ENCODE measurements at regions not wholly inside any gene's neighbourhood (a gene's known extent, or its start where the extent isn't known, plus 50 kb on each side); places are given as distances from the start of the nearest gene placed in this dataset.

DNA sequence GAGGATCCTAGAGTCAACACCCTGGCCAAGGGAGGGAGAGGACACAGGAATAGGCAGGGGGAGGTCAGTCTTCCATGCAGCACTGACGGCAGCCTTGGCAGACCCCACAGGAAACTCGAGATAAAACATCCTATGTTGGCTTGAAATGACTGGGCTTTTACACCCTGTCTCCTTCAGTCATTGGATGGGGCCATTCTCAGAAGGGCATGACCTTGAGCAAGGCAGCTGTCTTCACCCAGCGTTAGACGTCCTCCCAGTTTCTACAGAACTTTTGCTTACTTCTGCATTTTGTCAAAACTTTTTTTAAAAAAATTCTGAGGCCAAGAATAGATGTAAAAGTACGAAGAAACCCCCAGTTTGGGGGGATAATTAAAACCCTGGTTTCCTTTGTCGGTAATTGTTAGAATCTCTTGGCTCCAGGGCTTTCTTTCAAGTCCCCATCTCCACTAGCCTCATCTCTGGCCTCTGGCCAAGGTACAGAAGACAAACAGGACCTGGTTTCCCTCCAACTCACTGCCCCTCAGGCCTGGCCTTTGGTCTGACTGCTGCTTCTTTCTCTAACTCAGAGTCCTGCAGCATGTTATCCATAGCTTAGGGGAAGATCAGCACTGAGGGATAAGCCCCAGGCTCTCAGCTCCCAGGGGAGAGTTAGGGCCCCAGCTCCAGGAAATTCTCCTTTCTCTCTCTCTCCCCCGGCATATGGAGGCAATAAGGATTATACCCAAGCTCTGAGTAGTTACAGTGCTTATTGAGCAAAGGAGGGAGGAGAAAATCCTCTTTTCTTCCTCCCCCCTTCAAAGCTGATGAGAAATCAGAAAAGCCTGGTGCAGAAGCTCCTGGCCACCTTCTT is 51.6 kb upstream of the KCND3 start:
- DNase-seq = no peak

DNA sequence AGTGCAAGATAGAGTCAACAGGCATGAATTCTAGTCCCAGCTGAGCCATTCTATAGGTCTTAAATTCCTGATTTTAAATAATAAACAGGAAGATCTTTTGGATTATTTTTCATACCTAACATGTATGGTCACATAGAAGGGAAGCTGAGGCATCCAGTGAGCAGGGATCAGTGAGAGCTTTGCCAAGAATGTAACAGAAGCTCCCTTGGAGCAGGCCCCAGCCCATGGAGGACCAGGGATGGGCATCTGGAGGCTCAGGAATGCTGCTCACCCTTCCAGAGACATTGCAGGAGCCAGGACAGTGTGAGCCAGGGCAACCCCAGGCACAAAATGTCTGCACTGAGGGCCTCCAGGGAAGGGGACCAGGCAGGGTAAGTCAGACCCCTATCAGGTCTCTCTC is 54.4 kb upstream of the KCND3 start:
- DNase-seq = no peak

DNA sequence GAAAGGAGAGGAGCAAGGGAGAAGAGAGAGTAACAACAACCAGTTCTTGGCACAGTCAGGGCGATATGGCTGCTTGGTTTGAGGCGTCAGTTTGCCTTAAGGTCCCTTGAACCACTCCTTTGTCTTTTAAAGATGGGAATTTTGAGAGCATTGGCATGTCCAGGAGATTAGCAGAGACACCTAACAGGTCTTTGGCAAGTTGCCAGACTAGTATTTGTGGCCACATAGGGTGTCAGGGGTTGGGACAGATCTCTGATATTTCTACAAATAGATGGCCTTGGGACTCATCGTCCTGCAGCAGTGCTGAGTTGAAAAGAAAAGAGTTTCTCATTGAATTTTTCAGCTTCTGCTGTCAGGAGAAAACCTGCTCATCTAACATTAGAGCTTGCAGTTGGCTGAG is 55.3 kb upstream of the KCND3 start:
- no peak for DNase-seq

DNA sequence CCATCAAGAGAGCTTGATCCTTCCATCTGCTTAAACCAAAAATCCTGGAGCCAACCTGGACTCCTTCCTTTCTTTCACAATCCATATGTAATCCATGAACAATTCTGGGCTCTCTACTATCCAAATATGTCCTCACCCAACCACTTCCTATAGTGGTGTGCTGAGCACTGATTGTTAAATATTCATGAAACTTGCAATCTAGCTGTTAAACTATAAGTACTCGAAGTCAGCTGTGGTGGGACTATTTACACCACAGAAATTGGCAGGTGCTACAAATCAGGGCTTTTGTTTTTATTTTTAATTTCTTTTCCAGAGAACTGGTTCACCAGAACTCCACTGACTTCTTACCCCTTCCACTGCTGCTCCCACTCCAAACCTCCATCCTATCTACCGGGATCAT is 57.2 kb upstream of the KCND3 start:
- DNase-seq = no peak

DNA sequence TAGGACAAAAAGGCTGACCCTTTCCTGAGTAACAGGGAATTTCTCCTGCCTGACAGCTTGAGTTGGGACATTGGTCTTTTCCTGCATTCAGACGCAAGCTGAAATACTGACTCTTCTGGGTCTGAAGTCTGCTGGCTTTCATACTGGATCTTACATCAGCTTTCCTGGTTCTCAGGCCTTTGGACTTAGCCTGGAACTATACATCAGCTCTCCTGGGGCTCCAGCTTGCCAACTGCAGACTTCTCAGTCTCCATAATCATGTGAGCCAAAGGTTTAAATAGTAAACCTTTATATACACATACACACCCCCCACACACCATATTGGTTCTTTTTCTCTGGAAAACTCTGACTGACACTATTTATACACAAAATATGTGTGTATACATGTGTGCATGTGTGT is 59.0 kb upstream of the KCND3 start:
- no peak for DNase-seq

DNA sequence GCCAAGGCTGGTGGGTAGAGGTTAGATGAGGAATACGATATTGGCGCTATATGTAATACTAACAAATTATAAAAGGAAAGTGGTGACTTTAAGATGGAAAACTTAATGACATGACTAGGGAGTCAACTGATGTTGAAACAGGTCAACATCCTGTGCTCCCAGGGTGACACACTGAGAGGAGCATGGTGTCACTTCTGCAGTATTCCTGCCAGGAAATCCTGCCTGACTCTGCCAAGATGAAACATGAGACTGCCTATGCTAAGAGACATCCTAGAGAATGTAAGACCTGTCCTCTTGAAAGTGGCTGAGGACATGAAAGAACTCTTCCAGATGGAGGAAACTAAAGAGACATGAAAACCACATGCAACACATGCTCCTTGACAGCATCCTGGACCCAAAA is 65.0 kb upstream of the KCND3 start:
- no peak for DNase-seq

DNA sequence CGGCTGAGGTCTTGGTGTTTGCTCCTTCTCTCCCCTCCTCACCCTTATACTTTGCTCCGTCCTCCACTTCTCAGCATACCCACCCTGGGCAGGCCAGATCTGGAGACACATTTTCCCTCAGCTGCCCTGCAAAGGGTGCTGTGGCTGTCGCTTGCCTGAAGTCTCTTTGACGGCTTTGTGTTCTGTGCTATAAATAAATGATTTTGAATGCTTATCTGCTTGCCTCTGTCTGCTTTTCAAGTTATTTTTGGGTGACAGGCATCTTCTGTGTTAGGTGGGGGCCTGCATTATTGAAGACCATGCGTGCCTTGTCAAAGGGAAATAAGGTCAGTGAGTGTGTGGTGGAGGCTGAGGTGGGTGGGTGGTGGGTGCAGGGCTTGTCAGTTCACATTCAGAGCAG is 66.9 kb upstream of the KCND3 start:
- no peak for DNase-seq

DNA sequence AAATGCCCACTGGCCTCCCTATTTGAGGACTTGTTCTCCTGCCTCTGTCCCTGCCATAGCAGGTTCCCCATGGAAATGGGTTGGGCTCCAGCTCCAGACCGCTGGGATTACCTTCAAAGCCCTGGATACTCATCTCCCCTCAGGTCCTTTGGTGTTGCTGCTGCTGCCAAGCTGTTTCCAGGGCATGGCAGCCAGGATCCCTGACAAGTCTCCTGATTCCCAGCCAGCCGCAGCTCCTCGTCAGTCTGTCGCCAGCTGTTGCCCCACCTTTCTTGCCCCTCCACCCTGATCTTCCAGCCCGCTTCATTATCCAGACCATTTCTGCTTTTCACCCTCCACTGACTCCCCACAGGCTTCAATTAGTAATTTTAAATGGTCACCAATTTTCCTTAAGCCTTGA is 68.3 kb upstream of the KCND3 start:
- DNase-seq = no peak

DNA sequence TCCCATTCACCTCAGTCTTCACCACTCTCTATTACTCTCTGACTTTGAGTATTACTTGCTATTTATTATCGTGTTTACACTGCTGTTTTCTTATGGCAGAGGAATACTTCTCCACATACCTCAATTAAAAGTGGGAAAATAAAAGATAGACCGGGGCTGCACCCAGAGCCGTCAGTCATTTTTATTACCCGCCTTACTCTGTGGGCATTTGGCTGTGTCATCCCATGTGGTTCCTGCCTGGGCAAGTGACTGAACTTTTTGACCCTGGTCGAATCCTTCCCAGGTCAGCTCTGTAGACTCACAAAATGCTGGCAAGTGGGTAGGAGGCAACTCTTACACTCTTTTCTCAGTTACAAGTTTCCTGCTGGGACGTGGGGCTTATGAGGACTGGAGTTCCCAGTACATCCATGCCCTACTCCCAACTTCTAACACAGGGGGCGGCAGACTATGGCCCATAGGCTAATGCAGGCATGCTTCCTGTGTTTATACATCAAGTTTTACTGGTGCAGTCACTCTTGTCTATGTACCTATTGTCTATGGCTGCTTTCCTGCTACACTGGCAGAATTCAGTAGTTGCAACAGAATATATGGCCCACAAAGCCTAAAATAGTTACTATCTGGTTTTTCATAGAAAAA is 69.5 kb upstream of the KCND3 start:
- DNase-seq = no peak

DNA sequence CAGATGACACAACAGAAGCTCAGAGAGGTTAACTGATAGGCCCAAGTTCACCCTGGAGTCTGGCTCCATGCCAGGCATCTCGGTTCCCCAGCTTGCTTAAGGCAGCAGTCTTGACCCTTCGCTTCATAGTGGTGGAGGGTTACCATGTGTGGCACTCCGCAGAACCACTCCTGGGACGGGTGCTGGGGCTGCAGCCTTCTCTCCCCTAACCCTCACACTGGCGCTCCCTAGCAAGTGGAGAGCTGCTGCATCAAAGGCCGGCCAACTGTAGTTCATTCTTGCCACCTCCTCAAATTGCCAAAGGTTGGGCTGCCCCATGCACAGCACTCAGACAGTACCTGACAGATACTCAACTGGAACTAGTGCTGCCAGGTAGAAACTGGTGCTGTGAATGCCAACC is 70.2 kb upstream of the KCND3 start:
- DNase-seq = no peak

DNA sequence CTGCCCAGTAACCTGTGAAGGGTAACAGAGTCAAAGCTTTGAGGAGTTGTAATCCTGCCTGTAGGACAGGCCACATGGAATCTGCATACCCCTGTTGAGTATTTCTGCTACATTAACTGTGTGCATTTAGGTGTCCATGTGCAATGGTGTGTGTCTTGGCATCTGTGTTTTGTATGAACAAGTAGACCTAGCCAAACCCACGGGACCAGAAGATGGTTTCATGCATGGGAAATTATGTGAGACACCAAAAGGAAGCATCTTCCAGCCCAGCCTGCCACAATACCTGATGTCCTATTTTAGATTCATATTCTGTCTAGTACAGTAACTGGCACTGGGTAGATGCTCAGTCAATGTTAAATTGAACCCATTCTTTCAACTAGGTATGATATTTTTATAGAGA is 70.8 kb upstream of the KCND3 start:
- DNase-seq = no peak

DNA sequence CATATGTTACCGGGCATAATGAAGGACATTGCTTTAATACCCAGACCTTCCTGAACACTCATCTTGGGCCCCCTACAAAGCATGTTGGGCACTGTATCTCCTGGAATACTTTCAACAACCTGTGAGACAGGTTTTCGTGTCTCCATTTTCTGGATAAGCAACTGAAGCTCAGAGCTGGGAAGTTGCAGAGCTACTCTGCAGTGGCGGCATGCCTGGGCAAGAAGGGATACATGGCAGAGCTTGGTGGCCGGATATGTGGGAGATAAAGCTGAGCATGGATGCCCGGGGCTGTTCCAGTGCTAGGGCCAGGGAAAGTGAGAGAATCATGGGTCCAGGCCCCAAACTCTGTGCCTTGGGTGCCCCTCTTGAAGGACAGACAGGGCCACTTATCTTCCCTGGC is 71.6 kb upstream of the KCND3 start:
- DNase-seq = no peak

DNA sequence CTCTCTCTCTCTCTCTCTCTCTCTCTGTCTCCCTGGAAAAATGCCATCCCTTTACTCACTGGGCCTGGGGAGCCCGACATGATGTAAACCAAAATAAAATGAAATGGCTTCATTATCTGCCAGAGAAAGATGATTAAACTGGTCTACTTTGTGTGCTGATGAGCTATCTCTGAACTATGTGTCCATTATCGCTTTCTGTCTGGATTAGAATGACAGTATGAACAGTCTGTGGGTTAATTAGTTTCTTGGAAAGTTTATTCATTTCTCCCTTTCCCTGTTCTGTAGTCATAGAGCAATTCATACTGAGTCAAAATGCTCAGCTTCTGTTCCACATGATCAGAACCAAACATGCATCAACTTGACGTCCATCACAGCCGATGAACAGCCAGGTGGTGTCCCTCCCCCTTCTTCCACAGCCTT is 72.4 kb upstream of the KCND3 start:
- DNase-seq = no peak

DNA sequence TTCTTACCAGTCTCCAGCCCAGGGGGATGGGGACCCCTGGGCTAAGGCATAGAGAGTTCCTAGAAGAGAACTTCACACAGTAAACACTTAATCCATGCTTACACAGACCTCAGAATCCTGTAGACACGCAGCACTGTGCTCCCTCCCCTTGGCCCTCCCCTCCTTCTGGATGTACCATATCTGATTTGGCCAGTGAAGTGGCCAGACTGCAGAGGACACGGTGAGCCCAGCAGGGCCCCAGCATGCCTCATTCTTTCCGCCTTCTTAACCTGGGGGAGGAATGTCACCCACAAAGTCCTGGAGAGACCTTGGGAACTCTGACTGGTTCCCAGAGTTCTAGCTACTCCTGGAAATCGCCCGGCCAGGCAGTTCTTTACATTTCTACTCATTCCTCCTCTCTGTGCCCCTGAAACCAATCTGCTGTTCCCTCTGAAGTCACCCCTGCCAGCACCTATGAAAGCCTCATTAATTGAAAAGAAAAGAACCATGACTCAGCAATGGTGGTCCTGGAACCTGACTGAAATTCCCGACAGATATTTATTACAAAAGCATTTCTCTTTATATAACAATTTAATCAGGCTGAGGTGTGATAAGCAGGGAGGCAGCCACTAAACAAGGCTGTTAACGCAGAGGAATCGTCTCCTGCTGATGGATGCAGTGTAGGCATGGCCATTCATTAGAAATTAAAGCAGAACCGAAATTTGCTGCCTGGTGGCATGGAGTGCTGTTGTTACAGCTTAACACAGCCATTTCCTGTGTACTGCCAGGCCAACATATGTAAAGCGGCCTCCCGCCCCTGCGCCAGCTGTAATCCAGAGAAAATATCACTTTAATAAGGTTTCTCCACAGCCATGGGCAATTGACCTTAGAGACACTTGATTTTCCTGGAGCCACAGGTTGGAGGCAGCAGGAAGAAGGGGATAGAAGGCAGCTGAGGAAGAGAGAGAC is 74.6 kb upstream of the KCND3 start:
- DNase-seq = no peak

DNA sequence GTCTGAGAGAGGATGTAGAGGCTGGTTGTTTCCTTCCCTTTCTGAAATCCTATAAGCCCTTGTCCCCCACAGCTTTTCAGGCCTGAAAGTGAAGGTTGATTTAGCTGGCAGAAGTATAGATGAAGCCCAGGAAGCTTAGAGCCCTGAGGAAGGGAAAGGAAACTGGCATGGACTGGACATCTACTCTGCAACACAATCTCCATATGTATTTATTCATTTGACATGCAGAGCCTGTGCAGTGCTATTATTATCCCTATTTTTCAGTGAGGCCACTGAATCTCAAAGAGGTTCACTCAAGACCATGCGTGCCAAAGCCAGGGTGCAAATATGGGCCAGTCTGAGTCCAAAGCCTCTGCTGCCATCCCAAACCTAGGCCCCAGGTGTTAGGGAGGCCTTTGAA is 78.5 kb upstream of the KCND3 start:
- DNase-seq = no peak

DNA sequence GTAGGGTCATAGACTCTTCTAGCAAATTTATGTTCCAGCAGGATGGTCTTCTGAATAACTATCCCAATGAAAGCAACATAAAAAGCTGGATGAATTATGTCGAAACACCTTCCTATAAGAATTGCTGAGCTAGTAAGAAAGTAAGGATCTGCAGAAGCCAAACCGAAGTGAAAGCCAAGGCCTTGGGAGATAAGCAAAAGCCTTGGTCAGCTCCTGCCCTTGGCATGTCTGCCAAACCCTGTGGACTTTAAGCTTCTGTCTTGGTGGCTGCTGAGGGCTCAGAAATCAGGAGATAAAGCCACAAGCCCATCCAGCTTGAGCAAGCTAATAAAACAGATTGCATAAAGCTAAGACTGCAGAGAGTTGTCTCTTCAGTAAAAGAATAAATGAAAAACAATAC is 81.2 kb upstream of the KCND3 start:
- no peak for DNase-seq

DNA sequence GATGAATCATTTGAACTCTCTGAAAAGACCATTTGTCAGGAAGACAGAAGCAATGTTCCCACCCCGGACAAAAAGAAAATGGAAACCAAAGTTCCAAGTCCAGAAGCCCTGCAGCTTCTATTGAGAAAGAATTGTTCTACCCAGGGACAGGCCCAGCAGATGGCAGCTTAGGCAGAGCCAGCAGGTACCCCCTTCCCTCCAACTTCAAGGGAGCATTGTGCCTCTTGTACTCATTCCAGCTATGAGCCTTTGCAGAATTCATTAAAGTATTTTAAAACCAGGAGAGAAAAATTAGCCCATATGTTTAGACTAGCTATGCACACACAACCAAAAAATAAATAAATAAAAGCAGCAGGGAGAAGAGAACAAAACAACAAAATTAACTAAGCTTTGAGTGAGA is 85.2 kb upstream of the KCND3 start:
- DNase-seq = no peak

DNA sequence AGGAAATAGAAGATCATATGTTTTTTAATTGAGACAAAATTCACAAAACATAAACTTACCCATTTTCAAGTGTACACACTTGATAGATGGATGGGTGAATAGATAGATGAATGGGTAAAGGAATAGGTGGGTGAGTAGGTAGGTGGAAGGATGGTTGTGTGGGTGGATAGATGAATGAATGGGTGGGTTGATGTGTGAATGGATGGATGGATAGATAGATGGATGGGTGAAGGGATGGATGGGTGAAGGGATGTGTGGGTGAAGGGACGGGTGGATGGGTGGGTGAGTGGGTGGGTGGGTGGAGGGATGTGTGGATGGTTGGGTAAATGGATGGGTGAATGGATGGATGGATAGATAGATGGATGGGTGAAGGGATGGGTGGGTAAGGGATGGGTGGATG is 86.1 kb upstream of the KCND3 start:
- DNase-seq = no peak

DNA sequence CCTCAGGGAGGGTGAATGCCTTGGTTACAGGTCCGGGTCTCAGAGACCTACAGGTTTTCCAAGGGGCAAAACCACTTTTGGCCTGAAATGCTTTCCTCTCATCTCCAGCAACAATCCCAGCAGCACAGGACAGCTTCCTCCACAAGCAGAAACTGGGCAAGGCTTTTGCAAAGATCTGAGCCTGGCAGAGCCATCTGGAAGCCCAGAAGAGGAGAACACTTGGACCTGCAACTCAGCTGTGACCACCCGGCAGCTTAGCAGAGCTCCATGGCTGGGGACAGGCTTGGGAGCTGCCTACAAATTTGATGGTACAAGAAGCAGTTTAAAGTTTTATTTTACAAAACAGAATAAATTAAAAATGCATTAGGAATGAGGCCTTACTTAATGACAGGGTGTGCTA is 90.0 kb upstream of the KCND3 start:
- DNase-seq = no peak

DNA sequence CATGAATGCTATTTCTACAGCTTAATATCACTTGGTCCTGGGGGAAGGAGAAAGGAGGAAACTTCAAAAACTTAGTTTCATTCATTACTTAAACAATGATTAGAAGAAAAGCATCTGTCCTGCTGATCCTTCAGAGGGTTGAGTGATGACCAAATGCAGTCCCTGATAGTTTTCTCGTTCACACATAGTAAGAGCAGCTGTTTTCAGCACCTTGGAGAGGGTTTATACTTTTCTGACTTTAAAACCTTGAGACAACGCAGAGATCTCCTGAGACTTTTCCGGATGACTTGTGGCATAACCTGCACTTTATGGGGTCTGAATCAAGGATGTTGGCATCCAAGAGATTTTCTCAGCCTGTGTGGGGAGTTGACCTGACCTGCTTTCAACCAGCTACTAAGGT is 94.0 kb upstream of the KCND3 start:
- no peak for DNase-seq

DNA sequence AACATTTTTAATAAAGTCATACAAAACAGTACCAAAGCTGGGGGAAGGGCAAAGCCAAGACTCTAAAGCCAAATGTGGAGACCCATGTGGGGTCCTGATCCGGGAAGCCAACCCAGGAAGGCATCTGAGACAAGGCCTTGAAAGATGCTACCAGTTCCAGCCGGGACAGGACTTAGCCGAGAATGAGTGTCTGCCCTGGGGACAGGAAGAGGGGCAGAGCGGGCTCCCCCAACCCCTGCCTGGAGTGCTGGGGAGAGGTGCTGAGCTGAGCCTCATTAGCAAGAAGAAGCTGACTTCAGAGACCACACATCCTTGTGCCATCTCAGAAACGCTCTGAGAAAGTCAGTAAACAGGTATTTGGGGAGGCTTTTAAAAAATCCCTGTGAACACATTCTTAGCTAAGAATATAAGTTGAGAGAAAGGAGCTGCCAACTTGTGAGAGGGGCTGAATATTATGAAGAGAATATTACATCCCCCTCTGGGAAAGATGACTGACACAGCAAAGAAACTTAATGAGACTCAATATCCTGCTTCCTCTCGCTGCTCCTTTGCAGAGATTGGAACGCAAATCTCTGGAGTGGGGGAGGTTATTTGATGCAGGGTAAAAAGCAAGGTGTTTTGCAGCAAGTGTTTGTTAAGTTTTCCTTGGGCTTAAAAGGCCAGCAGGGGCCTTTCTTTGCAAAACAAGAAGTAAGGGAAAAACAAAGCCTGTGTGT is 103.3 kb upstream of the KCND3 start:
- DNase-seq = no peak

DNA sequence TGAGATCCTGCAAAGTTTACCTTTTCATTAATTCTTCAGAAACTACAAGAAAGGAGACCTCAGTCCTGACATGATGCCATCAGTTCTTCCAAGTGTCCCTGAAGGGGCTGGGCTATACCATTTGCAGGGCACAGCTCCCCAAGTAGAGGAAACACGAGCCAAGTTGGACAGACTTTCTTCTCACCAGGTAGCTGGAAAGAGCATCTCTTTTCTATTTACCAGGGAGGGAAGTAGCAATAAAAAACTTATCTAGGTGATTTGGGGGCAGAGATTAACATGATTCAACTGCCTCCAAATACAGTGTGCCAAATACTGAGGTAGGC is 103.9 kb upstream of the KCND3 start:
- no peak for DNase-seq

DNA sequence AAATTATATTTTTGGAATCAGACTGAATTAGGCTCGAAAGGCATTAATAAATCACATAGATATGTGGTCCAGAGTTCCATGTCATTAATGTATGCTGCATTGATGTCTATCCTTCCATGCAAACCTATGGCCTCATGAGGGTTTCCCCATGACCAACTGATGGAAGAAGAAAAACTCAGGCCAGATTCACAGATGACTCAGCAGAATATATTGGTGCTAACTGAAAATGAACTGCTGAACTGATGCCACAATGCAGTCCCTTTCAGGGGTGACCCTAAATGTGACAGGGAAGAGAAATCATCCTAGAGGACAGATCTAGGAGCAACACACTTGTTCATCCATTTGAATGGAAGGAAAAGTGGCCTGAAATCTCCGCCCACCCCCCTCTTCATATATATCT is 110.5 kb upstream of the KCND3 start:
- no peak for DNase-seq

Data from CD4-positive, alpha-beta T cell treated with Interleukin-4 for 1 hour (primary cell).